ENCODE measurements at regions not wholly inside any gene's neighbourhood (a gene's known extent, or its start where the extent isn't known, plus 50 kb on each side); places are given as distances from the start of the nearest gene placed in this dataset.

GRCh38 chr6:40715570-40716403 lies 128.6 kb upstream of the LRFN2 start:
- peak; percentile 18 for DNase-seq

- DNase-seq: no peak
Observed at GRCh38 chr6:40714576-40715564, 127.7 kb upstream of the LRFN2 start.

GRCh38 chr6:40714143-40714542 lies 127.0 kb upstream of the LRFN2 start:
- no peak for DNase-seq

GRCh38 chr6:40713002-40713719 lies 126.0 kb upstream of the LRFN2 start:
- no peak for DNase-seq

GRCh38 chr6:40710626-40711330 lies 123.6 kb upstream of the LRFN2 start:
- DNase-seq: no peak

- DNase-seq: no peak
Observed at GRCh38 chr6:40708049-40708448, 120.9 kb upstream of the LRFN2 start.

GRCh38 chr6:40706178-40706577 lies 119.0 kb upstream of the LRFN2 start:
- DNase-seq: no peak

- no peak for DNase-seq
Observed at GRCh38 chr6:40705354-40705753, 118.2 kb upstream of the LRFN2 start.

- no peak for DNase-seq
Observed at GRCh38 chr6:40701352-40702007, 114.3 kb upstream of the LRFN2 start.

- no peak for DNase-seq
Observed at GRCh38 chr6:40700006-40700580, 112.9 kb upstream of the LRFN2 start.

GRCh38 chr6:40695750-40696415 lies 108.7 kb upstream of the LRFN2 start:
- DNase-seq: no peak

GRCh38 chr6:40695114-40695513 lies 108.0 kb upstream of the LRFN2 start:
- no peak for DNase-seq

GRCh38 chr6:40693768-40694167 lies 106.6 kb upstream of the LRFN2 start:
- DNase-seq: no peak

- no peak for DNase-seq
Observed at GRCh38 chr6:40692337-40692736, 105.2 kb upstream of the LRFN2 start.

GRCh38 chr6:40689185-40689584 lies 102.0 kb upstream of the LRFN2 start:
- DNase-seq: no peak

- DNase-seq: no peak
Observed at GRCh38 chr6:40688214-40688761, 101.1 kb upstream of the LRFN2 start.

GRCh38 chr6:40685862-40686261 lies 98.7 kb upstream of the LRFN2 start:
- DNase-seq: no peak

- no peak for DNase-seq
Observed at GRCh38 chr6:40681622-40682021, 94.5 kb upstream of the LRFN2 start.

GRCh38 chr6:40678941-40679340 lies 91.8 kb upstream of the LRFN2 start:
- DNase-seq: no peak

GRCh38 chr6:40674170-40674569 lies 87.0 kb upstream of the LRFN2 start:
- no peak for DNase-seq

- DNase-seq: no peak
Observed at GRCh38 chr6:40672087-40672486, 84.9 kb upstream of the LRFN2 start.

All from inflammatory macrophage treated with lipopolysaccharide for 4 hours (primary cell).